SU-DHL-6 (cell line): ENCODE measurements at regions not wholly inside any gene's neighbourhood (a gene's known extent, or its start where the extent isn't known, plus 50 kb on each side); places are given as distances from the start of the nearest gene placed in this dataset.

ENCODE experiments used
- H2AFZ ChIP-seq: fragments of 200-600 bp; sonication (generic); 2 replicates; pipeline ENCODE4 v1.6.1; 2014; ENCODE audit warnings: low read depth, mild to moderate bottlenecking, moderate library complexity, mixed read lengths, antibody characterized with exemption, low read length; ENCODE audit not compliant: severe bottlenecking
- H3F3A ChIP-seq: fragments of 200-600 bp; shearing (Covaris generic); 2 replicates; pipeline ENCODE4 v1.6.0; 2016; ENCODE audit warnings: antibody characterized with exemption, mild to moderate bottlenecking; ENCODE audit not compliant: insufficient read depth
- H3K27ac ChIP-seq: fragments of 200-600 bp; sonication (generic); 2 replicates; pipeline ENCODE4 v1.5.1; 2016; ENCODE audit warnings: low read depth, mild to moderate bottlenecking, low read length, moderate library complexity, mixed read lengths
- H3K27me3 ChIP-seq: fragments of 200-600 bp; sonication (generic), shearing (Covaris generic); 2 replicates; pipeline ENCODE4 v1.6.0; 2014; ENCODE audit warnings: mild to moderate bottlenecking, low read length
- H3K36me3 ChIP-seq: fragments of 200-600 bp; sonication (generic); 2 replicates; pipeline ENCODE4 v1.6.1; 2014; ENCODE audit warnings: mild to moderate bottlenecking, low read length, mixed read lengths
- H3K4me2 ChIP-seq: fragments of 300-600, 200-600 bp; shearing (Covaris generic), sonication (generic); 2 replicates; pipeline ENCODE4 v1.6.0; 2014; ENCODE audit warnings: low read length, low read depth, mild to moderate bottlenecking; ENCODE audit not compliant: poor library complexity, severe bottlenecking
- H3K4me3 ChIP-seq: fragments of 200-600 bp; sonication (generic); 2 replicates; pipeline ENCODE4 v1.5.1; 2014; ENCODE audit warnings: antibody characterized with exemption, low read length, mild to moderate bottlenecking, mixed read lengths; ENCODE audit not compliant: insufficient read depth, poor library complexity, severe bottlenecking
- H3K79me2 ChIP-seq: fragments of 200-600 bp; sonication (generic); 2 replicates; pipeline ENCODE4 v1.6.1; 2014; ENCODE audit warnings: mild to moderate bottlenecking, low read length, moderate library complexity; ENCODE audit not compliant: insufficient read depth
- H3K9ac ChIP-seq: fragments of 200-600 bp; sonication (generic); 2 replicates; pipeline ENCODE4 v1.7.0; 2014; ENCODE audit warnings: mild to moderate bottlenecking, low read length
- H3K9me2 ChIP-seq: fragments of 200-600 bp; sonication (generic); replicated peaks from 2 replicates; pipeline ENCODE4 v1.6.1; 2014; ENCODE audit warnings: low read length; ENCODE audit not compliant: insufficient read depth
- H3K9me3 ChIP-seq: fragments of 200-600 bp; sonication (generic); 2 replicates; pipeline ENCODE4 v1.6.1; 2014; ENCODE audit warnings: low read length, mixed read lengths; ENCODE audit not compliant: insufficient read depth
- H4K20me1 ChIP-seq: fragments of 200-600 bp; sonication (generic); 2 replicates; pipeline ENCODE4 v1.6.1; 2014; ENCODE audit warnings: low read depth, mild to moderate bottlenecking, antibody characterized with exemption, low read length, moderate library complexity, mixed read lengths
- EZH2phosphoT487 ChIP-seq: fragments of 200-600 bp; sonication (generic), shearing (Covaris generic); conservative IDR thresholded peaks from 2 replicates; pipeline ENCODE4 v1.6.1; 2018; ENCODE audit warnings: mild to moderate bottlenecking, antibody characterized with exemption, low read length, moderate library complexity, mixed read lengths
- TF ChIP-seq, protein P1 (sequence below): fragments of 200-600 bp; sonication (generic); IDR thresholded peaks from one replicate; pipeline ENCODE4 v1.5.1; 2017; ENCODE audit warnings: antibody characterized with exemption, mild to moderate bottlenecking, low read length, moderate library complexity; ENCODE audit not compliant: insufficient read depth, poor library complexity, severe bottlenecking

DNA sequence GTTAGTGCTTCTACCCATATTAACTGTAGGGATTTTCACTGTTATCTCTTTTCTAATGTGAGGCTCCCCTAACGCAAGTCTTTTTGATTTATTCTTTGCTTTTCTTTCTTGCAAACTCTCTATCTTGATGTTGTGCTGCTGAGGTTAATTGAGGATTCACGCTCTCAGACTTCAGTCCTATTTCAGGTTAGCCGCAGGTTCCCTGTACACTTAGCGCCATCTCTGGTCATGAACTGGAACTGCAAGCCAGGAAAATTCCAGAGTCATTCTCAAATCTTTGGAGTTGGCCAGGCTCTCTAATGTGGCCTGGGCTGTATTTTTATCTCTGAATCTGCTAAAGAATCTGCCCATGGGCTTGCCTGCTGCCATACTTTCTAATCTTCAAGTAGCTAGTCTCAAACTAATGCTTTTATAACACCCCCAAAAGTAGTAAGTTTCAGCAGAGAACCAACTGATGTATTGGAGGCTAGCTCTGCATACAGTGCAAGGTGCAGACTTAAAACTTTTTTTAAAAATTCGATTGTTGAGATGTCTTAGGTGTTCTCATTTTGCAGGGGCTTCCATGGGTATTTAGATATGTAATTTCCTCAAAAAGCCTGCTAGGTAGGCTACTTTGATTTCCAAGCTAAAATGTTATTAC, 91.1 kb upstream of the OPRM1 start:
- Histone ChIP-seq H3K36me3 (no peaks in the 10 kb centered on the region), H3K4me3 (no peak overlapping the region), H3K9ac (no peak overlapping the region), H3K27me3 (no peaks in the 10 kb centered on the region), H3K9me2 (no peaks in the 10 kb centered on the region), H3F3A (no peaks in the 10 kb centered on the region), H3K27ac (no peak overlapping the region), H4K20me1 (no peaks in the 10 kb centered on the region), H2AFZ (no peak overlapping the region), H3K79me2 (no peaks in the 10 kb centered on the region), H3K9me3 (no peaks in the 10 kb centered on the region), H3K4me2 (no peak overlapping the region)
- TF ChIP-seq, protein P1, sequence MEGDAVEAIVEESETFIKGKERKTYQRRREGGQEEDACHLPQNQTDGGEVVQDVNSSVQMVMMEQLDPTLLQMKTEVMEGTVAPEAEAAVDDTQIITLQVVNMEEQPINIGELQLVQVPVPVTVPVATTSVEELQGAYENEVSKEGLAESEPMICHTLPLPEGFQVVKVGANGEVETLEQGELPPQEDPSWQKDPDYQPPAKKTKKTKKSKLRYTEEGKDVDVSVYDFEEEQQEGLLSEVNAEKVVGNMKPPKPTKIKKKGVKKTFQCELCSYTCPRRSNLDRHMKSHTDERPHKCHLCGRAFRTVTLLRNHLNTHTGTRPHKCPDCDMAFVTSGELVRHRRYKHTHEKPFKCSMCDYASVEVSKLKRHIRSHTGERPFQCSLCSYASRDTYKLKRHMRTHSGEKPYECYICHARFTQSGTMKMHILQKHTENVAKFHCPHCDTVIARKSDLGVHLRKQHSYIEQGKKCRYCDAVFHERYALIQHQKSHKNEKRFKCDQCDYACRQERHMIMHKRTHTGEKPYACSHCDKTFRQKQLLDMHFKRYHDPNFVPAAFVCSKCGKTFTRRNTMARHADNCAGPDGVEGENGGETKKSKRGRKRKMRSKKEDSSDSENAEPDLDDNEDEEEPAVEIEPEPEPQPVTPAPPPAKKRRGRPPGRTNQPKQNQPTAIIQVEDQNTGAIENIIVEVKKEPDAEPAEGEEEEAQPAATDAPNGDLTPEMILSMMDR: peak; percentile 90
- no peak for TF ChIP-seq EZH2phosphoT487

DNA sequence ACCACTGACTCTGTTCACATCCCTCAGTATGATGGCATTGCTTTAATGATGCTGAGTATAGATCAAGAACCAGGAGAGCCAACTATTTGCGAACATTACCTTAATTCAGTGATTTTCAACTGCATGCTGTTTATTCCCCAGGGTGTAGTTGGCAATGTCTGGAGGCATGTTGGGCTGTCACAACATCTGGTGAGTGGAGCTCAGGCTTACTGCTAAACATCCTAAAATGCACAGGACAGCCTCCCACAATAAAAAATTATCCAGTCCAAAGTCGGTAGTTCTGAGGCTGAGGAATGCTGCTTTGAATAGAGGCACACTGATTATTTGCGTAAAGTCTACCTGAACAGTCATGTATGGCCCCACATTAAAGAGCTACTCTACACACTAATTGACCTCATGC, 94.8 kb upstream of the OPRM1 start:
- Histone ChIP-seq H3K4me3 (no peak overlapping the region), H3K9ac (no peak overlapping the region), H2AFZ (no peak overlapping the region), H4K20me1 (no peaks in the 10 kb centered on the region), H3K27me3 (no peaks in the 10 kb centered on the region), H3K27ac (no peak overlapping the region), H3K9me3 (no peaks in the 10 kb centered on the region), H3F3A (no peaks in the 10 kb centered on the region), H3K4me2 (no peak overlapping the region), H3K36me3 (no peaks in the 10 kb centered on the region), H3K9me2 (no peaks in the 10 kb centered on the region), H3K79me2 (no peaks in the 10 kb centered on the region)
- no peak for TF ChIP-seq EZH2phosphoT487
- TF ChIP-seq, protein P1: no peak

GRCh38 chr6:153942361-153942760, 96.7 kb upstream of the OPRM1 start:
- H3K4me3 ChIP-seq: no peak overlapping the region
- TF ChIP-seq, protein P1: no peak
- TF ChIP-seq EZH2phosphoT487: no peak
- no peak overlapping the region for H2AFZ ChIP-seq
- H3K4me2 ChIP-seq: no peak overlapping the region
- H3F3A ChIP-seq: no peaks in the 10 kb centered on the region
- no peaks in the 10 kb centered on the region for H3K27me3 ChIP-seq
- no peaks in the 10 kb centered on the region for H3K9me2 ChIP-seq
- no peaks in the 10 kb centered on the region for H4K20me1 ChIP-seq
- no peak overlapping the region for H3K27ac ChIP-seq
- H3K9me3 ChIP-seq: no peaks in the 10 kb centered on the region
- H3K36me3 ChIP-seq: no peaks in the 10 kb centered on the region
- H3K9ac ChIP-seq: no peak overlapping the region
- H3K79me2 ChIP-seq: no peaks in the 10 kb centered on the region
